Spinal cord (tissue), 9 donors: ENCODE measurements at regions not wholly inside any gene's neighbourhood (a gene's known extent, or its start where the extent isn't known, plus 50 kb on each side); places are given as distances from the start of the nearest gene placed in this dataset.

Source experiments
- DNase-seq, 6 donors: peaks; one replicate each; pipeline versions ENCODE4 v3.0.0 to v3.0.0-alpha.2; 2013 to 2015; ENCODE audit warnings: low spot score in 6 of 6, low read depth in 4 of 6
- H3K27ac ChIP-seq: one replicate; pipeline ENCODE4 v1.5.1; 2013; ENCODE audit warnings: low read depth, low read length, control low read depth
- H3K27me3 ChIP-seq: one replicate; pipeline ENCODE4 v1.6.1; 2013; ENCODE audit warnings: low read length; ENCODE audit not compliant: control insufficient read depth, insufficient read depth
- H3K36me3 ChIP-seq: one replicate; pipeline ENCODE4 v1.6.1; 2013; ENCODE audit warnings: low read length; ENCODE audit not compliant: control insufficient read depth, insufficient read depth
- H3K4me1 ChIP-seq: one replicate; pipeline ENCODE4 v1.6.1; 2013; ENCODE audit warnings: low read length; ENCODE audit not compliant: control insufficient read depth, insufficient read depth
- H3K4me3 ChIP-seq: one replicate; pipeline ENCODE4 v1.5.1; 2013; ENCODE audit warnings: low read depth, low read length, control low read depth
- H3K9me3 ChIP-seq: one replicate; pipeline ENCODE4 v1.6.1; 2013; ENCODE audit warnings: low read length; ENCODE audit not compliant: control insufficient read depth, insufficient read depth
- WGBS: methylation state at CpG from one replicate; pipeline ENCODE4 v1.1.5; 2013; ENCODE audit warnings: missing lambda C conversion rate; ENCODE audit not compliant: insufficient coverage; 5-methylcytosine and 5-hydroxymethylcytosine counted together
- donor health status: healthy.

- H3K9me3 ChIP-seq: no peaks in the 10 kb centered on the region
- no peaks in the 10 kb centered on the region for H3K36me3 ChIP-seq
- WGBS: no CpG with 5 or more reads among the region's 1 CpG
- no peak overlapping the region for H3K27ac ChIP-seq
- peaks cover 9% of the 10 kb centered on the region for H3K4me1 ChIP-seq
- DNase-seq: no peak
- H3K27me3 ChIP-seq: no peaks in the 10 kb centered on the region
- H3K4me3 ChIP-seq: no peak overlapping the region
These were observed 99.8 kb upstream of the NRXN3 start for GRCh38 chr14:78070344-78070743.

- DNase-seq: no peak
These were observed 99.1 kb upstream of the NRXN3 start for GRCh38 chr14:78071016-78071549.

GRCh38 chr14:78073028-78073427, 97.1 kb upstream of the NRXN3 start:
- H3K4me3 ChIP-seq: no peak overlapping the region
- DNase-seq: no peak
- no peak overlapping the region for H3K27ac ChIP-seq
- WGBS: no CpG with 5 or more reads among the region's 5 CpGs
- no peaks in the 10 kb centered on the region for H3K27me3 ChIP-seq
- H3K4me1 ChIP-seq: peaks cover 9% of the 10 kb centered on the region
- H3K9me3 ChIP-seq: no peaks in the 10 kb centered on the region
- no peaks in the 10 kb centered on the region for H3K36me3 ChIP-seq

More at GRCh38 chr14:78071016-78071549, 99.1 kb upstream of the NRXN3 start:
- peaks cover 9% of the 10 kb centered on the region for H3K4me1 ChIP-seq
- H3K27me3 ChIP-seq: no peaks in the 10 kb centered on the region
- H3K4me3 ChIP-seq: no peak overlapping the region
- no peaks in the 10 kb centered on the region for H3K36me3 ChIP-seq
- H3K27ac ChIP-seq: no peak overlapping the region
- H3K9me3 ChIP-seq: no peaks in the 10 kb centered on the region
- WGBS: 97% methylated on average over 2 of the region's 3 CpGs

GRCh38 chr14:78074561-78074960, 95.6 kb upstream of the NRXN3 start:
- Histone ChIP-seq H3K27me3 (no peaks in the 10 kb centered on the region), H3K36me3 (no peaks in the 10 kb centered on the region), H3K27ac (no peak overlapping the region), H3K4me1 (peaks cover 9% of the 10 kb centered on the region), H3K9me3 (peaks cover 2% of the 10 kb centered on the region), H3K4me3 (no peak overlapping the region)
- WGBS: 18% methylated on average over 3 of the region's 5 CpGs
- DNase-seq: peak in 5 of 6 donors; percentile 31 to 80 (median 44)

- H3K4me3 ChIP-seq: no peak overlapping the region
- H3K27me3 ChIP-seq: no peaks in the 10 kb centered on the region
- no peak overlapping the region for H3K27ac ChIP-seq
- DNase-seq: no peak
- WGBS: 45% methylated on average over 2 of the region's 4 CpGs
- peaks cover 9% of the 10 kb centered on the region for H3K4me1 ChIP-seq
- no peaks in the 10 kb centered on the region for H3K36me3 ChIP-seq
- H3K9me3 ChIP-seq: peaks cover 2% of the 10 kb centered on the region
These were observed 95.1 kb upstream of the NRXN3 start for GRCh38 chr14:78075033-78075432.

- H3K4me3 ChIP-seq: no peak overlapping the region
These were observed 94.5 kb upstream of the NRXN3 start for GRCh38 chr14:78075555-78076277.

GRCh38 chr14:78081245-78081644, 88.9 kb upstream of the NRXN3 start:
- no peaks in the 10 kb centered on the region for H3K27me3 ChIP-seq
- no peaks in the 10 kb centered on the region for H3K4me1 ChIP-seq
- no peaks in the 10 kb centered on the region for H3K36me3 ChIP-seq
- 13% methylated on average over 1 of the region's 1 CpG for WGBS
- DNase-seq: no peak
- H3K27ac ChIP-seq: no peak overlapping the region
- no peak overlapping the region for H3K4me3 ChIP-seq
- peaks cover 2% of the 10 kb centered on the region for H3K9me3 ChIP-seq

More at GRCh38 chr14:78075555-78076277, 94.5 kb upstream of the NRXN3 start:
- 67% methylated on average over 8 of the region's 9 CpGs for WGBS
- H3K4me1 ChIP-seq: peaks cover 9% of the 10 kb centered on the region
- H3K27me3 ChIP-seq: no peaks in the 10 kb centered on the region
- peak in 1 of 6 donors; percentile 26 for DNase-seq
- H3K9me3 ChIP-seq: peaks cover 2% of the 10 kb centered on the region
- no peaks in the 10 kb centered on the region for H3K36me3 ChIP-seq
- no peak overlapping the region for H3K27ac ChIP-seq

GRCh38 chr14:78083837-78084236, 86.3 kb upstream of the NRXN3 start:
- Histone ChIP-seq H3K9me3 (peaks cover 2% of the 10 kb centered on the region), H3K4me1 (no peaks in the 10 kb centered on the region), H3K27me3 (no peaks in the 10 kb centered on the region), H3K27ac (no peak overlapping the region), H3K4me3 (no peak overlapping the region), H3K36me3 (no peaks in the 10 kb centered on the region)
- no peak for DNase-seq

- Histone ChIP-seq H3K36me3 (no peaks in the 10 kb centered on the region), H3K4me1 (peaks cover 5% of the 10 kb centered on the region), H3K27ac (no peak overlapping the region), H3K27me3 (no peaks in the 10 kb centered on the region), H3K4me3 (no peak overlapping the region), H3K9me3 (no peaks in the 10 kb centered on the region)
- DNase-seq: no peak
- 72% methylated on average over 2 of the region's 4 CpGs for WGBS
These were observed 83.8 kb upstream of the NRXN3 start for GRCh38 chr14:78086342-78086741.

- 46% methylated on average over 2 of the region's 3 CpGs for WGBS
- no peak overlapping the region for H3K4me3 ChIP-seq
- no peaks in the 10 kb centered on the region for H3K36me3 ChIP-seq
- peak in 1 of 6 donors; percentile 20 for DNase-seq
- H3K27ac ChIP-seq: no peak overlapping the region
- no peaks in the 10 kb centered on the region for H3K9me3 ChIP-seq
- H3K4me1 ChIP-seq: peaks cover 8% of the 10 kb centered on the region
- no peaks in the 10 kb centered on the region for H3K27me3 ChIP-seq
These were observed 81.3 kb upstream of the NRXN3 start for GRCh38 chr14:78088916-78089315.
